ENCODE measurements at regions not wholly inside any gene's neighbourhood (a gene's known extent, or its start where the extent isn't known, plus 50 kb on each side); places are given as distances from the start of the nearest gene placed in this dataset.

- peaks cover 20% of the 10 kb centered on the region for H3K4me1 Mint-ChIP-seq
- Histone ChIP-seq H3K27ac (ENCODE audit: low read depth) (no peak overlapping the region), H3K27me3 (ENCODE audit: insufficient read depth) (no peaks in the 10 kb centered on the region), H3F3A (replicated peaks; ENCODE audit: low read depth) (no peaks in the 10 kb centered on the region), H4K20me1 (replicated peaks; ENCODE audit: insufficient read depth) (no peaks in the 10 kb centered on the region), H2AFZ (no peak overlapping the region), H3K4me2 (no peak overlapping the region), H3K79me2 (replicated peaks; ENCODE audit: insufficient read depth) (no peaks in the 10 kb centered on the region), H3K4me3 (no peak overlapping the region), H3K9me2 (ENCODE audit: insufficient read depth) (no peaks in the 10 kb centered on the region; the same call in 1 of the 2 replicates), H3K4me1 (ENCODE audit: insufficient read depth) (peaks cover 6% of the 10 kb centered on the region; the same call in 1 of the 2 replicates), H3K36me3 (ENCODE audit: insufficient read depth) (no peaks in the 10 kb centered on the region)
- H3K36me3 Mint-ChIP-seq (ENCODE audit: low read depth), result no peaks in the 10 kb centered on the region
- no peak overlapping the region for H3K27ac Mint-ChIP-seq
- peaks cover 8% of the 10 kb centered on the region for H3K27me3 Mint-ChIP-seq (ENCODE audit: insufficient read depth, low read depth, poor library complexity)
- H3K4me3 Mint-ChIP-seq, result no peak overlapping the region
- H3K9me3 Mint-ChIP-seq, result no peaks in the 10 kb centered on the region
- no peak for ATAC-seq
- TF ChIP-seq ETS1 (IDR thresholded peaks at IDR 0.05) (no peak), ZNF114 (CRISPR knock-in tag; IDR thresholded peaks at IDR 0.05) (no peak), CTCF (conservative IDR thresholded peaks at IDR 0.05; ENCODE audit: low read depth in 2 of 2) (no peak), POLR2AphosphoS5 (IDR thresholded peaks at IDR 0.05; ENCODE audit: low read depth) (no peak), ZNF331 (CRISPR knock-in tag; IDR thresholded peaks at IDR 0.05; ENCODE audit: low read depth) (no peak), NANOG (IDR thresholded peaks at IDR 0.05; ENCODE audit: borderline replicate concordance) (no peak), STAT1 (IDR thresholded peaks at IDR 0.05; ENCODE audit: unreplicated experiment) (no peak)
- TF ChIP-seq, protein P1, sequence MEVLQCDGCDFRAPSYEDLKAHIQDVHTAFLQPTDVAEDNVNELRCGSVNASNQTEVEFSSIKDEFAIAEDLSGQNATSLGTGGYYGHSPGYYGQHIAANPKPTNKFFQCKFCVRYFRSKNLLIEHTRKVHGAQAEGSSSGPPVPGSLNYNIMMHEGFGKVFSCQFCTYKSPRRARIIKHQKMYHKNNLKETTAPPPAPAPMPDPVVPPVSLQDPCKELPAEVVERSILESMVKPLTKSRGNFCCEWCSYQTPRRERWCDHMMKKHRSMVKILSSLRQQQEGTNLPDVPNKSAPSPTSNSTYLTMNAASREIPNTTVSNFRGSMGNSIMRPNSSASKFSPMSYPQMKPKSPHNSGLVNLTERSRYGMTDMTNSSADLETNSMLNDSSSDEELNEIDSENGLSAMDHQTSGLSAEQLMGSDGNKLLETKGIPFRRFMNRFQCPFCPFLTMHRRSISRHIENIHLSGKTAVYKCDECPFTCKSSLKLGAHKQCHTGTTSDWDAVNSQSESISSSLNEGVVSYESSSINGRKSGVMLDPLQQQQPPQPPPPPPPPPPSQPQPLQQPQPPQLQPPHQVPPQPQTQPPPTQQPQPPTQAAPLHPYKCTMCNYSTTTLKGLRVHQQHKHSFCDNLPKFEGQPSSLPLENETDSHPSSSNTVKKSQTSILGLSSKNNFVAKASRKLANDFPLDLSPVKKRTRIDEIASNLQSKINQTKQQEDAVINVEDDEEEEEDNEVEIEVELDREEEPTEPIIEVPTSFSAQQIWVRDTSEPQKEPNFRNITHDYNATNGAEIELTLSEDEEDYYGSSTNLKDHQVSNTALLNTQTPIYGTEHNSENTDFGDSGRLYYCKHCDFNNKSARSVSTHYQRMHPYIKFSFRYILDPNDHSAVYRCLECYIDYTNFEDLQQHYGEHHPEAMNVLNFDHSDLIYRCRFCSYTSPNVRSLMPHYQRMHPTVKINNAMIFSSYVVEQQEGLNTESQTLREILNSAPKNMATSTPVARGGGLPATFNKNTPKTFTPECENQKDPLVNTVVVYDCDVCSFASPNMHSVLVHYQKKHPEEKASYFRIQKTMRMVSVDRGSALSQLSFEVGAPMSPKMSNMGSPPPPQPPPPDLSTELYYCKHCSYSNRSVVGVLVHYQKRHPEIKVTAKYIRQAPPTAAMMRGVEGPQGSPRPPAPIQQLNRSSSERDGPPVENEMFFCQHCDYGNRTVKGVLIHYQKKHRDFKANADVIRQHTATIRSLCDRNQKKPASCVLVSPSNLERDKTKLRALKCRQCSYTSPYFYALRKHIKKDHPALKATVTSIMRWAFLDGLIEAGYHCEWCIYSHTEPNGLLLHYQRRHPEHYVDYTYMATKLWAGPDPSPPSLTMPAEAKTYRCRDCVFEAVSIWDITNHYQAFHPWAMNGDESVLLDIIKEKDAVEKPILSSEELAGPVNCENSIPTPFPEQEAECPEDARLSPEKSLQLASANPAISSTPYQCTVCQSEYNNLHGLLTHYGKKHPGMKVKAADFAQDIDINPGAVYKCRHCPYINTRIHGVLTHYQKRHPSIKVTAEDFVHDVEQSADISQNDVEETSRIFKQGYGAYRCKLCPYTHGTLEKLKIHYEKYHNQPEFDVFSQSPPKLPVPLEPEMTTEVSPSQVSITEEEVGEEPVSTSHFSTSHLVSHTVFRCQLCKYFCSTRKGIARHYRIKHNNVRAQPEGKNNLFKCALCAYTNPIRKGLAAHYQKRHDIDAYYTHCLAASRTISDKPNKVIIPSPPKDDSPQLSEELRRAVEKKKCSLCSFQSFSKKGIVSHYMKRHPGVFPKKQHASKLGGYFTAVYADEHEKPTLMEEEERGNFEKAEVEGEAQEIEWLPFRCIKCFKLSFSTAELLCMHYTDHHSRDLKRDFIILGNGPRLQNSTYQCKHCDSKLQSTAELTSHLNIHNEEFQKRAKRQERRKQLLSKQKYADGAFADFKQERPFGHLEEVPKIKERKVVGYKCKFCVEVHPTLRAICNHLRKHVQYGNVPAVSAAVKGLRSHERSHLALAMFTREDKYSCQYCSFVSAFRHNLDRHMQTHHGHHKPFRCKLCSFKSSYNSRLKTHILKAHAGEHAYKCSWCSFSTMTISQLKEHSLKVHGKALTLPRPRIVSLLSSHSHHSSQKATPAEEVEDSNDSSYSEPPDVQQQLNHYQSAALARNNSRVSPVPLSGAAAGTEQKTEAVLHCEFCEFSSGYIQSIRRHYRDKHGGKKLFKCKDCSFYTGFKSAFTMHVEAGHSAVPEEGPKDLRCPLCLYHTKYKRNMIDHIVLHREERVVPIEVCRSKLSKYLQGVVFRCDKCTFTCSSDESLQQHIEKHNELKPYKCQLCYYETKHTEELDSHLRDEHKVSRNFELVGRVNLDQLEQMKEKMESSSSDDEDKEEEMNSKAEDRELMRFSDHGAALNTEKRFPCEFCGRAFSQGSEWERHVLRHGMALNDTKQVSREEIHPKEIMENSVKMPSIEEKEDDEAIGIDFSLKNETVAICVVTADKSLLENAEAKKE (CRISPR knock-in tag; IDR thresholded peaks at IDR 0.05), result no peak
- DNase-seq (ENCODE audit: low spot score), result no peak
These were observed 101.2 kb upstream of the ARMC2 start for GRCh38 chr6:108746836-108747575.

Data from GM23338 (cell line).